GM18858 (cell line): ENCODE measurements at regions not wholly inside any gene's neighbourhood (a gene's known extent, or its start where the extent isn't known, plus 50 kb on each side); places are given as distances from the start of the nearest gene placed in this dataset.

Experiments used
- ATAC-seq: cut with Tn5 transposase; IDR thresholded peaks from one replicate; pipeline ENCODE4 v1.9.1; 2021; ENCODE audit not compliant: unreplicated experiment

GRCh38 chr18:76771192-76771799, 51.1 kb upstream of the ZNF236 start:
- no peak for ATAC-seq

- no peak for ATAC-seq
These were observed 54.4 kb upstream of the ZNF236 start for GRCh38 chr18:76767954-76768353.

- no peak for ATAC-seq
These were observed 55.9 kb upstream of the ZNF236 start for GRCh38 chr18:76766429-76766828.

GRCh38 chr18:76765649-76766048, 56.7 kb upstream of the ZNF236 start:
- ATAC-seq = no peak

GRCh38 chr18:76764291-76764901, 58.0 kb upstream of the ZNF236 start:
- ATAC-seq = no peak

GRCh38 chr18:76759056-76759455, 63.3 kb upstream of the ZNF236 start:
- no peak for ATAC-seq

GRCh38 chr18:76757925-76758324, 64.4 kb upstream of the ZNF236 start:
- ATAC-seq = no peak

- ATAC-seq = no peak
These were observed 65.0 kb upstream of the ZNF236 start for GRCh38 chr18:76757335-76757734.

GRCh38 chr18:76756531-76757253, 65.7 kb upstream of the ZNF236 start:
- ATAC-seq = no peak

- no peak for ATAC-seq
These were observed 68.0 kb upstream of the ZNF236 start for GRCh38 chr18:76754351-76754750.

- ATAC-seq = no peak
These were observed 70.0 kb upstream of the ZNF236 start for GRCh38 chr18:76752400-76752799.

GRCh38 chr18:76750917-76751890, 71.2 kb upstream of the ZNF236 start:
- no peak for ATAC-seq

- no peak for ATAC-seq
These were observed 72.1 kb upstream of the ZNF236 start for GRCh38 chr18:76750269-76750668.

- ATAC-seq = no peak
These were observed 74.7 kb upstream of the ZNF236 start for GRCh38 chr18:76747676-76748075.

GRCh38 chr18:76741346-76741745, 81.0 kb upstream of the ZNF236 start:
- ATAC-seq = no peak

- ATAC-seq = no peak
These were observed 86.0 kb upstream of the ZNF236 start for GRCh38 chr18:76736309-76736708.

- no peak for ATAC-seq
These were observed 91.5 kb upstream of the ZNF236 start for GRCh38 chr18:76730901-76731300.

- no peak for ATAC-seq
These were observed 94.8 kb upstream of the ZNF236 start for GRCh38 chr18:76727589-76727988.

- ATAC-seq = no peak
These were observed 96.9 kb upstream of the ZNF236 start for GRCh38 chr18:76725445-76725844.

GRCh38 chr18:76722224-76723061, 99.9 kb upstream of the ZNF236 start:
- no peak for ATAC-seq
